COLO668 (cell line): ENCODE measurements at regions not wholly inside any gene's neighbourhood (a gene's known extent, or its start where the extent isn't known, plus 50 kb on each side); places are given as distances from the start of the nearest gene placed in this dataset.
"Not testable (repeated sequence)": the region's sequence is repeated elsewhere in the genome, so short reads cannot be mapped to it uniquely, and the experiment has no call there.

Experiments
- DNase-seq: peaks from one replicate; lab custom pipeline; 2025; ENCODE audit not compliant: unreplicated experiment; lab: John Stamatoyannopoulos, UW

DNA sequence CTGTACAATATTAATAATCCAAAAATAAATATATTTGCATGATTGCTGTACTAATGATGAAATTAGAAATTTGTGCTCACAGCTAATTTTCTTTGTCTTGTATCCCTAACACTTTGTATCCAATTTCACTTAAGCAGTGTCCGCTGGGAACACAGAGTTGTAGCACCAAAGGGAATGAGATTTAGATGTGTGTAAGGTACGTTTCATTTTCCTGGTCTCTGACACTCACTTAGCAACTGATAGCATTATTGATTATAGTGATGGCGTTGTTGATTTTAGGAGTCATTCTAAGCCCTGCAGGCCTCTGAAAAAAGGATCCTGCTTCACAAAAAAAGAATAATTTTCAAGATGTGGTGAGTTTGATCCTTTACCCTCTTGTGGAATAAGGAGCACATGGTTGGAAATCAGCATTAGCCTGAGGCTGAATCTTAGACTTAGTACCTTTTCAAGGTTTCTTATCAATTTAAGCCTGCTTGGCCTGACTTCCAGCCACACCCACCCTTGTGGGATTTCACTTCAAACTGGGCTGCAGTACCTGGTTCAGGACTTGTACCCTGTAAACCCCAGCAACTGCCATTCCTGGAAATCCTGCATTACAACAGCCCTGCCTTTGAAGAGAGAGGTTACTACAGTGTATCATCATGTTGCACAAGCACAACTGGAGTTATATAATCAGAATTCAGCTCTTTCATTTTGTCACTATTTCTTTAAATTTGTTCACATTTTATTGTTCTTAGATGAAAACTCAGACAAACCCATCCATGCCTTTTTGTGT, 116.2 kb downstream of the RND3 start:
- no peak for DNase-seq

- no peak for DNase-seq
Measured at GRCh38 chr2:150370561-150370960, 116.9 kb downstream of the RND3 start.

DNA sequence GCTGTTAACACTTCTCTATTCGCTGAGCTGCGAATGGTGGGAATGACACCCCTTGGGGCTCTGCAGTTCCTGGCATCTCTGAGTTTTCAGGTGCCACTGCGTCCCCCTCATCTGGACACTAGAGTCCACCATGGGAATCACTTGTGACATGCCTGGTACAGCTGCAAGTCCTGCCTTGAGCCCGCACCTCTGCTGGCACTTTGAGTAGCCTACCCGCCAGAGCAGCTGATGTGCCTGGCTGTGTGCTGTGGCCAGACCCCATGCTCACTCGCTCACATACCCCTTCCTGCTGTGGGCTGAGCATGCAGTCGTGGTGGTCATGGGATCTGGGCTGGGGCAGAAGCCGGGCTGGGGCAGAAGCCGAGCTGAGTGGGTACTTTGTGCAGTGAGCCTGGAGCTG, 117.6 kb downstream of the RND3 start:
- DNase-seq, result no peak

- no peak for DNase-seq
Measured at GRCh38 chr2:150358468-150358807, 129.0 kb downstream of the RND3 start.

DNA sequence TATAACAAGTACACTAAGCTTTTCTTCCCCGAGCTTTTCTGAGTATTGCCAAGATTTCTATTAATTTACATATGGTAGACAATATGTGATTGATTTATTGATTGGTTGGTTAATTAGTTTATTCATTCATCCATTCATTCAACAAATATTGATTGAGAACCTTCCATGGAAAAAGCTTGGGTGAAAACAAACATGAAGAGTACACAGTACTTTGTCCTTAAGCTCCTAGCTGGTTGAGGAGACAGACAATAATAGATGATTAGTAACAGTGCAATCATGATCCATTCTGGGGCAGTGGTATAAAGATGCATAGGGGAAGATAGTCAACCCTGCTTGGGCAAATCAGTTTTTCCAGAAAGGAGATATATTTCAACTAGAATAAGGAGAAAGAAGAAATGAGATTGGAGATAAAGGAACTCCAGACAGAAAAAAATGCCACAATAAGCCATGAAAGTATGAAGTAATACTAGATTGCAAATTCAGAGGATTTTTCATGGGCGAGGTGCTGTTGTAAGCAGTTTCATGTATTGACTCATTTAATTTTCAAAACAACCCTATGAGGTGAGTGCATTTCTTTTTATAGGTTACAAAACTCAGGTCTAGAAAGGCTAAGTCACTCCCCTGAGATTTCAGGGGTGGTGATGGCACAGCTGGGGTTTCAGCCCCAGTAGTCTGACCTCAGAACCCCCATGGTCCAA, 129.5 kb downstream of the RND3 start:
- DNase-seq, result no peak

GRCh38 chr2:150355440-150355839, 132.0 kb downstream of the RND3 start:
- no peak for DNase-seq

DNA sequence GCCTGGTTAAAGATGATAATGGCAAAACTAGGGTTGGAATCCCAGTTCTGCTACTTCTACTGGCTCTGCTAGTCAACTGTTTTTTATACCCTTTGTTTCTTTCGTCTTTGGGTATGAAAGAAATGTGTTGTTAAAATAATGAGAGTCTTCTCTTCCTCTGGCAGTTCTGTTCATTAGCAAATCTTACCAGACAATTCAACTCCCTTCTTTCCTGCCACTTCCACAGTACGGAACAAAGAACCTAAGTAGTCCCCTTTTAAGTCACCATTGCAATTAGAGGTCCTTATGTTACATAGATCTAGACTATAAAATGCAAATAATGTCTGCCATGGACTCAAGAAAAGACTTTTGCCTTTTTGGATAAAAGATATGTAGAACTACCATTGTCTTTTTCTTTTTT, 134.1 kb downstream of the RND3 start:
- no peak for DNase-seq

GRCh38 chr2:150351922-150352321, 135.5 kb downstream of the RND3 start:
- DNase-seq, result no peak

DNA sequence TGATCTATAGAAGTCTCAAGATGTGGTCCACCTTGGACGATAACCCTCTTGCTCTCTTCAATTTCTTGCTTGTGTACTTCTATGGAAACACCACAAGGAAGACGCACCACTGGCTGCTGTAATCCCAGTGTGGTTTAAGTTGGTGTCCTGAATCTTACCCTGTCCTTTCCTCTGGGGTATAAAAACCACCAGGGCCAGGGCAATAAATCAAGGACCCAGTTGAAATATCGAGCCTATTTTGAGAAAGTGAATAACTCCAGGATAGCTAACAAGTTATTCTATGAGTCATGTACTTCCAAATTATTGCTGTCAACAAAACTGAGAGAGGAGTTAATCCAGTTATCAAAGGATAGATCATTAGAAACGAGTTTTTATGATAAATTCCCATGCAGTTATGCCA, 137.0 kb downstream of the RND3 start:
- no peak for DNase-seq

- DNase-seq, result no peak
Measured at GRCh38 chr2:150346806-150347205, 140.7 kb downstream of the RND3 start.

GRCh38 chr2:150341982-150342680, 145.3 kb downstream of the RND3 start:
- DNase-seq, result no peak

DNA sequence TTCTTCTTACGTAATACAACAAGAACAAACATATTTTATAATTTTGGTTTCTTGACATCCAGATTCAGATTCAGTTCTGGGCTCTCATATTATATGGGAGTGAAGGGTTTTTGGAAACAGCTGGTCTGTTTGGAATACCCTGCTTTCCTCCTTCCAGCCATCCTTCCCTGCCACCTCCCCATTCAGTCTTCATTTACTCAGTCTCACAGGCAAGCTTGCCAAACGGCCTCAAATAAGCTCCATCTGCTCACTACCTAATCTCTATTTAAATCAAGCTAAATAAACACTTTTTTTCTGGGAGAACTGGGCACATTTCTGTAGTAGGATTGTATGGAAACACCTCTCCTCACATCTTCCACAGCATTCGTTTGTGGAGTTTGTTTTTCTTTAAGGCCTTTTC, 147.5 kb downstream of the RND3 start:
- no peak for DNase-seq

DNA sequence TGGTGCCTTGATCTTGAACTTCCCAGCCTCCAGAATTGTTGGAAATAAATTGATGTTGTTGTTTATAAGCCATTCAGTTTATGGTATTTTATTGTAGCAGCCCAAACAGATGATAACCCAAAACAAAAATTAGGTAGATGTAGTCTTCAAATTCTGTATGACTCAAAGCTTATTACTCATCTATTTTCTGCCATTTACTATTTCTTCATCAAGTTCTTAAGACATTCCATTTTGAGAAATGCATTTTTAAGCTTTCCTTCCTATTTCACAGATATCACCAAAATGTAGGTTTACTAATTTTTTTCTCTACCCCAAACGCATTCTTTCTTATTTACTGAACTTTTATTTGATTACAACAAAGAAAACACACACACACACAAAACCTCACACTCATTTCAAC, 148.2 kb downstream of the RND3 start:
- DNase-seq, result no peak

DNA sequence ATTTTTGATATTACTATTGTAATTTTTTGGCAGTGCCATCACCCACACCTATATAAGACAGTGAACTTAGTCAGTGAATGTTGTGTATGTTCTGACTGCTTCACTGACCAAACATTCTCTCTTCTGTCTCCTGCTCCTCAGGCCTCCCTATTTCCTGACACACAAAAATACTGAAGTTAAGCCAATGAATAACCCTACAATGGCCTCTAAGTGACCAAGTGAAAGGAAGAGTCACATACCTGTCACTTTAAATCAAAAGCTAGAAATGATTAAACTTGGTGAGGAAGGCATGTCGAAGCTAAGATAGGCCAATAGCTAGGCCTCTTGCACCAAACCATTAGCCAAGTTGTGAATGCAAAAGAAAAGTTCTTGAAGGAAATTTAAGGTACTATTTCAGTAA, 151.9 kb downstream of the RND3 start:
- DNase-seq, result no peak

DNA sequence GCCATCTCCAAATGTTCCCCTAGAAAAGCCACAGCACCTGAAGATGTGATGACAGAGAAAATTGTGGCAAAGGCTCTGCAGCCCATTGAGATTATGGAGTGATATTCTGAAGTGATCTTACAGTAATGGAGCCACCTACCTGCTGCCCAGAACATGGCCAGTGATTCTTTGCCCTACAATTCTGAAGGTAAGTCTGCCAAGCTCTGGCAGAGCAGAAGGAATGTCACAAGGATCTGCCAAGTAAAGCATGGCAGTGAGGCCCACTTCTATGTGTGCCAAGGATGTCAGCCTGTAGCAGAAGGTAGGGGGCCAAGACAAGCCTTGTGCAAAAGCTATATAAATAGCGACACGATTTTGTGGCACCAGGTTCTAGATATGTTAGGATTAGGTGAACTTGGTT, 155.1 kb downstream of the RND3 start:
- DNase-seq, result no peak

DNA sequence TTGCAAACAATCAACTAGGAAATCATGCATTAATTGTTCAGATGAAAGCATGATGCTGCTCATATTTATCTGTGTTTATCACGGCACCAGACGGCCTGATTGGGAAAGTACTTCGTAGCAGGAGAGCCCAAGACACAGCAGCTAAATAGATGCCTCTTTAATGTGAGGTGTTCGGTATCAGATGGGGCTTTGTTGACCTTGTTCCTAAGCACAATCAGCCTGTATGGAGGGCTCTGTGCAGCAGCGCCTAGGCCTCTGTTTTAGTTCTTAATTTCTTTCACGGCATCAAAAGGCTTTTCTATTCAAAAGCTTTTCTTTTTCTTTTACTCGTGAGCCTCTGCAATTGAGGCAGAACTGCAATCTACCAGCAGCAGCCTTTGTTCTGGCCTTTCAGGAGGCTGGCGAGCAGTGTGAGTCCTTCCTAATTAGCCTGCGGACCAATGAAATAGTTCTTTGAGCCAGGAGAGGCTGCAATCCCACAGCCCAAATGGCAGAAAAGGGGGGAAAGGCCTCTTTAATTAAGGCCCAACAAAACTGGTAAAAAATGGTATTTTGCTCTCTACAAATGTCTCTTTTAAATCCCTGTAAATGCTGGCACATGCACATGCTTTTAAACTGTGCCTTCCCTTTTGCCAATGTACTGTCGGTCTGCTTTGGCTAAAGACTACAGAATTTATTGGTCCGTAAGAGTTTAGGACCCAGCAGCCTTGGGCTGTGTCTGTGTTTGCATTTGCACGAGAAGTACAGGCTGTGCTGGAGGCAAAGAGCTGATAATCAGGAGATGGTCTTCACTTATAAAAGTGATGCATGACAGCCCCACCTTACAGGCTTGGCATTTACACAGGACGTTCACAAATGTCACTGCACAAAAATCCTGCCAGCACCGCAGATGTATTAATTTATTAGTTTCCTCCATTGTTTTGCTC, 159.6 kb downstream of the RND3 start:
- DNase-seq, result no peak

- DNase-seq, result no peak
Measured at GRCh38 chr2:150325656-150326314, 161.7 kb downstream of the RND3 start.

GRCh38 chr2:150323071-150323470, 164.4 kb downstream of the RND3 start:
- not testable (repeated sequence) for DNase-seq

- no peak for DNase-seq
Measured at GRCh38 chr2:150320608-150321007, 166.9 kb downstream of the RND3 start.

- DNase-seq, result no peak
Measured at GRCh38 chr2:150319658-150320555, 167.6 kb downstream of the RND3 start.
